ENCODE measurements at regions not wholly inside any gene's neighbourhood (a gene's known extent, or its start where the extent isn't known, plus 50 kb on each side); places are given as distances from the start of the nearest gene placed in this dataset.

DNA sequence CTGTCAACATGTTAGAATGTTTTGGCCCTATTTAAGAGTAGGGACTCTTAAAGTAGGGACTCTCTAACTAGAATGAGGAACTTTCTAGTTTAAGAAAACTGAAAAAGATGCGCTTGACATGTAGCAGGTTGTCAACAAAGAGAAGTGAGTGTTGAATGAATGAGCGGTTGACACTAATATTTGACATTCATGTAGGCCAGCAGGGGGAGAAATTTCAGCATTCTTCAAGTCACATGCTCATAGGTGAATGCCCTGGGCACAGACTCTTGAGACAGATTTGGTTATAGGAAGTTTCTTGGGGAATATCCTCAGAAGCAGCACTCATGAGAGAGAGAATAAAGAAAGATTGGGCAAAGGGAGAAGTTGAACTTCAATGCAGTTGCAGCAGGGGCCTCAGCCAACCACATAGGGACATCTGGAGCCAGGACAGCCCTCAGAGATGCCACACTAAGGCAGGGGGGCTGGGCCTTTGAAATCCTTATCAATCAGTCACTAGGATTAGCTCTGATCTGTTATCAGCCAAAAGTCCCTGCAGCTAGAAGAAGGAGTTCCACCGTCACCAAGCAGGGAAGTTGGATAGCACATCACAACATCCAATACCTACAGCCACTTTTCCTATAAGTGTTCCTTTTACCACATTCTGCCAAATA, 145.1 kb upstream of the FKBP1C start:
- DNase-seq (ENCODE audit: low read depth) = no peak
- no peak overlapping the region for H3K4me3 ChIP-seq (ENCODE audit: low read depth, low read length)
- TF ChIP-seq, protein P1, sequence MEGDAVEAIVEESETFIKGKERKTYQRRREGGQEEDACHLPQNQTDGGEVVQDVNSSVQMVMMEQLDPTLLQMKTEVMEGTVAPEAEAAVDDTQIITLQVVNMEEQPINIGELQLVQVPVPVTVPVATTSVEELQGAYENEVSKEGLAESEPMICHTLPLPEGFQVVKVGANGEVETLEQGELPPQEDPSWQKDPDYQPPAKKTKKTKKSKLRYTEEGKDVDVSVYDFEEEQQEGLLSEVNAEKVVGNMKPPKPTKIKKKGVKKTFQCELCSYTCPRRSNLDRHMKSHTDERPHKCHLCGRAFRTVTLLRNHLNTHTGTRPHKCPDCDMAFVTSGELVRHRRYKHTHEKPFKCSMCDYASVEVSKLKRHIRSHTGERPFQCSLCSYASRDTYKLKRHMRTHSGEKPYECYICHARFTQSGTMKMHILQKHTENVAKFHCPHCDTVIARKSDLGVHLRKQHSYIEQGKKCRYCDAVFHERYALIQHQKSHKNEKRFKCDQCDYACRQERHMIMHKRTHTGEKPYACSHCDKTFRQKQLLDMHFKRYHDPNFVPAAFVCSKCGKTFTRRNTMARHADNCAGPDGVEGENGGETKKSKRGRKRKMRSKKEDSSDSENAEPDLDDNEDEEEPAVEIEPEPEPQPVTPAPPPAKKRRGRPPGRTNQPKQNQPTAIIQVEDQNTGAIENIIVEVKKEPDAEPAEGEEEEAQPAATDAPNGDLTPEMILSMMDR (conservative IDR thresholded peaks at IDR 0.05; ENCODE audit: low read depth, low read length) = no peak

DNA sequence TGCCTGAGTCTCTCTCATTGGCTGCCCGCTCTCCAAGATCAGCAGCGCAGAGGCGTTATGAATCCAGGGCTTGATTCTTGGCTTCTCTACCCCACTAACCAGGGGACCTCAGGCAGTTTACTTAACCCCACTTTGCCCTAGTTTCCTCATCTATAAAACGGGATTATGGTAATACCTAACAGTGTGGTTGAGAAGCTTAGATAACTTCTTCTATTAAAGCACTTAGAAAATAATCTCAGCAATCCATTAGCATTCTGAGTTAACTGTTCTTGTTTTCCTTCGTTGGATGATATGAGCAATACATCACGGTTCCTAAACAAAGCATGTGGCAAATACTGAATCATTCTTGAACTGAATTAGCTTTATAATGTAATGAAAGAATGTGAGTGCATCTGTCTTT, 116.3 kb upstream of the FKBP1C start:
- no peak for DNase-seq (ENCODE audit: low read depth)
- TF ChIP-seq, protein P1 (conservative IDR thresholded peaks at IDR 0.05; ENCODE audit: low read depth, low read length) = no peak

DNA sequence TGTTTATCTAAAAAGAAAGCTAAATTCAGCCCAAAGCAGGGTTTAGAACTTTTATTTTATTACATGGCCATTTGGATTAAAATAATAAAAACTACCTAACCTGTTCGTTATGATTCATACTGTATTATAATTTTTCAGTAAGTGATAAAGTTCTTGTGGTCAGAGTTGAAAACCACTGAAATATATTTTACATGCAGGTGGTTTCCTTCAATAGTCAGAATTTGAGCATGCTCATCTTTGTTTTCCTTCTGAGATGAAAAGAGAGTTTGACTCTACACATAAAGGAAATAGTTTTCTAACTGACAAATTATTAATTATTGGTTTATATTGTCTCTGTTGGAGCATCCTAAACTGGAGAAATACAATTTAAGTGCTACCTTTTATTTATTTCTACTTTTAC, 114.0 kb upstream of the FKBP1C start:
- H3K4me3 ChIP-seq (ENCODE audit: low read depth, low read length) = no peak overlapping the region
- TF ChIP-seq, protein P1 (conservative IDR thresholded peaks at IDR 0.05; ENCODE audit: low read depth, low read length) = no peak
- no peak for DNase-seq (ENCODE audit: low read depth)

More for the DNA sequence above, 116.3 kb upstream of the FKBP1C start:
- H3K4me3 ChIP-seq (ENCODE audit: low read depth, low read length) = no peak overlapping the region

DNA sequence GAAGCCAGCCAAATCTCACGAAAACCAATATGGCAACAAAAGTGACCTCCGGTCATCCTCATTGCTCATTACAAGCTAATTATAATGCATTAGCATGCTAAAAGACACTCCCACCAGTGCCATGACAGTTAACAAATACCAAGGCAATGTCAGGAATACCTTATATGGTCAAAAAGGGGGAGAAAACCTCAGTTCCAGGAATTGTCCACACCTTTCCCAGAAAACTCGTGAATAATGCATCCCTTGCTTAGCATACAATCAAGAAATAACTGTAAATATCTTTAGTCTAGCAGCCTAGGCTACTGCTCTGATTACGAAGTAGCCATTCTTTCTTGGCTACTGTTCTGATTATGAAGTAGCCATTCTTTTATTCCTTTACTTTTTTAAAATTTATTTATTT, 112.5 kb upstream of the FKBP1C start:
- TF ChIP-seq, protein P1 (conservative IDR thresholded peaks at IDR 0.05; ENCODE audit: low read depth, low read length) = no peak
- no peak overlapping the region for H3K4me3 ChIP-seq (ENCODE audit: low read depth, low read length)
- no peak for DNase-seq (ENCODE audit: low read depth)

DNA sequence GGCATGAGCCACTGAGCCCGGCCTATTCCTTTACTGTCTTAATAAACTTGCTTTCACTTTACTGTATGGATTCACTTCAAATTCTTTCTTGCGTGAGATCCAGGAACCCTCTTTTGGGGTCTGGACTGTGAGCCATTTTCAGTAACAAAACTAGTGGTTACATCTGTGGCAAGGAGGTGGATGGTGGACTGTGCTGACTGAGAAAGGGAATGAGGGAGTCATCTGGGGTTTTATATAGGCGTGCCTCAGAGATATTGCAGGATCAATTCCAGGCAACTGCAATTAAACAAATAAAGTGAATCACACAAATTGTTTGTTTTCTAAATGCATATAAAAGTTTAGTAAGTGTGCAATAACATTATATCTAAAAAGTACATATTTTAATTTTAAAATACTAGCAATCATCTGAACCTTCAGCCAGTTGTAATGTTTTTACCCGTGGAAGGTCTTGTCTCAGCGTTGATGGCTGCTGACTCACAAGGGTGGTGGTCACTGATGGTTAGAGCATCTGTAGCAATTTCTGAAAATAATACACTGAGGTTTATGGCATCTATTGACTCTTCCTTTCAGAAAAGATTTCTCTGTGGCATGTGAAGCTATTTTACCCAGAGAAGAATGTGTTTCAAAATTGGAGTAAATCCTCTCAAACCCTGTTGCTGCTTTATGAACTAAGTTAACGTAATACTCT, 111.4 kb upstream of the FKBP1C start:
- DNase-seq (ENCODE audit: low read depth) = no peak
- no peak overlapping the region for H3K4me3 ChIP-seq (ENCODE audit: low read depth, low read length)
- TF ChIP-seq, protein P1 (conservative IDR thresholded peaks at IDR 0.05; ENCODE audit: low read depth, low read length) = no peak

DNA sequence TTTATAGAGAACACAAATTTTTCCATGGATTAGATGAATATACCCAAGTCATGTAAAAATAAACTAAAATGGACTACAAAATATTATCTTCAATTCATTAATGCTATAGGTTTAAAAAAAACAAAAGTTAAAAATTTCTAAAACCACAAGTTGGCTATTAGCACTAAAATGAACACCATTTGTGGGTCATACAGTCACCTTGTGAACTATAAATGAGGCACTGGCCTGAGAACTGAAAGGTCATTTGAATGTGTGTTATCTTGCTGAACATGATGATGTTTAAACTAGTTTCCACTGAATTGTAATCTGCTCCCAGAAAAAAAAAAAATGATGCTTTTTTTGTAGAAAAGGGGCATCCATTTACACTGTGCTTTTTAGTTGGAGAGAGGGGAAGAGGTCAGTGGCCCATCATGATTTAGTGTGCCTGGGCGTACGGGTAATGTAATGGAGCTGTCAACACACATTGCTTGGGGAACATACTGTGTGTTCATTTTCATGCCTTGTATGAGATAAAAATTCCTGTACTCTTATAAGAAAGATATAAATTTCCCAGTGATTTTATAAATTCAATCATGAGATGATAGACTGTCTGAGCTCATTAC, 96.6 kb upstream of the FKBP1C start:
- H3K4me3 ChIP-seq (ENCODE audit: low read depth, low read length) = no peak overlapping the region
- TF ChIP-seq, protein P1 (conservative IDR thresholded peaks at IDR 0.05; ENCODE audit: low read depth, low read length) = no peak
- no peak for DNase-seq (ENCODE audit: low read depth)
